Amygdala (tissue), 56 donors: ENCODE measurements at regions not wholly inside any gene's neighbourhood (a gene's known extent, or its start where the extent isn't known, plus 50 kb on each side); places are given as distances from the start of the nearest gene placed in this dataset.

Experiments
- DNase-seq, 56 donors: peaks; one replicate each; lab custom pipeline; 2025; lab: John Stamatoyannopoulos, UW

DNA sequence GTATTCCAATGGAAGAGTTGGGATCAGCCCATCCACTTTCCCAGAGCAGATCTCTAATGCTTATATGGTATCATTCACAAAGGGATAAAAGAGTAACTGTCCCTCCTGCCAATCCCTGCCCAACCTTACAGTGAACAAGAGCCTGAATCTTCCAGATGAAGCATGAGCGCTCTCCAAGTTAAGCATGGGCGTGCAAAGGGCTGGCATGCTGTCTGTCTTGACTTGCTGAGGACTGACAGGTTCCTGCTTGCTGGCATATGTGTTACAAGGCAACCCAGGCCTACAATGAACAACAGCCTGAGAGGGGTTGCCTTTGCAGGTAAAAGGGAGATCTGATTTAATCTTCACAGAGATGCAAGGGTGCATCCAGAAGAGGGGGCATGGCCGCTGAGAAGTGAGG is 155.6 kb upstream of the SOD1 start:
- no peak for DNase-seq

DNA sequence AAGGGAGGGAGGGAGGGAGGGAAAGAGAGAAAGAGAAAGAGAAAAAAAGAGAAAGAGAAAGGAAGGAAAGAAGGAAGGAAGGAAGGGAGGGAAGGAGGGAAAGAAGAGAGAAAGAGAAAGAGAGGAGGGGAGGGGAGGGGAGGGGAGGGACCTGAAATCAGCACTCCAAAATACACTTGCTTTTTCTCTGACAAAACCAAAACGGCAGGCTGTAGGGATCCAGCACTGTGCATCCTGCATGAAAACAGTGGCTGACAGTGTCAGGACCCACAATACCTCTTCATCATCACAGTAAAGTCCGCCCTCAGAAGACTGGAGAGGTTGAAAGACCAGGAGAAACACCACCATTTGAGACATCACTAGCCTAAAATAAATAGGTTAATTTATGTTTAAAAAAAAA is 156.0 kb upstream of the SOD1 start:
- DNase-seq = no peak

DNA sequence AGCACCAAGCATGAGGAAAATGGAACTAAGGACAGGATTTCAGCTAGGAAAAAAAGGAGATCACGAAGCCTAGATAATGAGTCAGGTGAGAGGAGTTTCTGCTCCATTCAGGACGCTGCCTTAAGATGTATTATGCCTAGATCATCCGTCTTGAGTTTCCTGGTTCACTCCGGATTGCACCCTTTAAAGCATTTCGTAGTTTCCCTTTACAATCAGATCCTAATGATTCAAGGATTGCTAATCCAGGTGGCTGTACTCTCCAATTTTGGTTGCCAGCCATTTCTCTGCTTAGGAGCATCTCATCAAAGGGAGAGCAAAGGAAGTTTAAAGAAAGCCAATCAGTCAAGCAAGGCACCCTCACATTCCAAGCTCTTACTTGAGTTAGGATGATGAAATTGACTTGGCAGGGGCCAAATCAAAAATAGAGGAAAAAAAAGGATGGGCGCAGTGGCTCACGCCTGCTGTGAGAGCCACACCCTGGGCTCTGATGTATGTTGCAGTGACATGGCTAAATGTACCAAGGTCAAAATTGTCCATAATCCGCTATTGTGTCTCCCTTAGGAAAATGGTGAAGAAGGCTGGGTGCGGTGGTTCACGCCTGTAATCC is 156.9 kb upstream of the SOD1 start:
- DNase-seq = no peak

DNA sequence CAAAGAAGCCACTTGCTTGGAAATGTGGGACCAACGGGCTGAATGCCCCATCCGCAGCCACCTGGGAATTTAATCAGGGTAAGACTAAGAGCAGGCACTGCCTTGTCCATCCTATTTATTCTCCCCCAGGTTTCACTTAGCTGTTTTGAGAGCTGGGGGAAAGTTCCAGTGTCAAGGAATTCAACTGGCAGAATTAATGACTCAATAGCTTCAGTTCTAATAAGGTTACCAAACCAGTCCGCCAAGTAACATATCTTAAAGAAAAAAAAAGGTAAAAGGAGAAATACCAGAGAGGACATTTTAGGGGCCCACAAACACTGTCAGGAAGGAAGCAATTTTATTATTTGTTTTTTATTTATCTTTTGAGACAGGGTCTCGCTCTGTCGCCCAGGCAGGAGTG is 157.6 kb upstream of the SOD1 start:
- DNase-seq = no peak

DNA sequence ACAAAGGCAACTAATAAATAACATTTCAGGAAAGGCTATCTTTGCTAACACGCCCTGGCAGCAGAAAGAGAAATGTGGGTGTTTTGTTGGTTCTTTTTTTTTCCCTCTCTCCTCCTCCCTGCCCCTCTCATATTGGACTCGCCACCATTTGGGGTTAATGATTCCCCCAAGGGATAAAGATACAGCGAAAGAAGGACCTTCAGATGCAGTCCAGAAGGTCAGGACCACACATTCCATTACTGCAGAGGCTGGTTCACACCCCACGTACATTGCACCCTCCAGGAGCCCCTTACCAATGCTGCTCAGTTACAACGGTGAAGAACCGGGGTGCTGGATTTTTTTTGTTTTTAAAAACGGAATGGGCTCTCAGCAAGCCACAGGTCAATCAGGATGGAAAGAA is 156.9 kb upstream of the TIAM1 start:
- no peak for DNase-seq

DNA sequence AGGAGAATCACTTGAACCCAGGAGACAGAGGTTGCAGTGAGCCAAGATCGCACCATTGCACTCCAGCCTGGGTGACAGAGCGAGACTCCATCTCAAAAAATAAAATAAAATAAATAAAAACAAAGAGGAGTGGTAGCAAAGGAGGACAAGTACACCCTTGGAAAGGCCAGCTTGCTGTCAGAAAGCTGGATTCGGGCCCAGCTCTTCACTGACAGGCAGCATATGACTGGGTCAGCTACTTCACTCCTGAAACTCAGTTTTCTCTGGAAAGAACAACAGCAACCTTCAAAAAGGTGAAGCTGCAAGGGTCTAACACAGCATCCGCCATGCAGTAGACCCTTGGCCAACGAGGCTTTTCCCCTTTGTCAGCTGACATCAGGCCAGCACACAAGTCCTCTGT is 156.0 kb upstream of the TIAM1 start:
- no peak for DNase-seq

DNA sequence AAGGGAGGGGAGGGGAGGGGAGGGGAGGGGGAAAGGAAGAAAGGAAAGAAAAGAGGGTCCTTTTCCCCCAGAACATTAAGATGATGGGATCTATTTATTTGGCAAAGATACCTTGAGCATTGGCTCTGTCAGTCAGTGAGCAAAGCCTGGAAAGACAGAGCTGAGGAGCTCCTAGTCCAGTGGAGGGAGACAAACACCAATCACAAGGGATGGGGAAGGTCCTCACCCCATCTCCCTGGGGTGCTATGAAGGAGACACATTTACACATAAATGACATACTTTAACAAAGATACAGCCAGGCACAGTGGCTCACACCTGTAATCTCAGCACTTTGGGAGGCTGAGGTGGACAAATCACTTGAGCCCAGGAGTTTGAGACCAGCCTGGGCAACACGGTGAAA is 154.9 kb upstream of the TIAM1 start:
- no peak for DNase-seq

DNA sequence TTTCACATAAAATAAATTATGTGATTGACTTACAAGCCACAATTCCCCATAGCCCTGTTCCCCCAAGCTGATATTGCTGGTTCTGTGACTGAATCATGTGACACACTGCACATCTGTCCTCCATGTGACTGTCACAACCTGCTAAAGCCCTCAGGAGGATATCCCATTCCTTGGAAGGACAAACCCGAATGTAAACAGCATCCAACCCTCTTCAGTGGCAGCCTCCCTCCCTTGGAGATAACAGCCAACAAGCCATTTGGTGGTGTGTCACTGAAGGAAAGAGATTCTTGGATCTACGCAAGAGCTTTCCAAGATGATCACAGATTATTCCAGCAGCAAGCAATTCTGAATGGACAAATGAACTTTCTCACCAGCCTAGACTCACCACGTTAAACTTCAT is 153.9 kb upstream of the TIAM1 start:
- DNase-seq = no peak

DNA sequence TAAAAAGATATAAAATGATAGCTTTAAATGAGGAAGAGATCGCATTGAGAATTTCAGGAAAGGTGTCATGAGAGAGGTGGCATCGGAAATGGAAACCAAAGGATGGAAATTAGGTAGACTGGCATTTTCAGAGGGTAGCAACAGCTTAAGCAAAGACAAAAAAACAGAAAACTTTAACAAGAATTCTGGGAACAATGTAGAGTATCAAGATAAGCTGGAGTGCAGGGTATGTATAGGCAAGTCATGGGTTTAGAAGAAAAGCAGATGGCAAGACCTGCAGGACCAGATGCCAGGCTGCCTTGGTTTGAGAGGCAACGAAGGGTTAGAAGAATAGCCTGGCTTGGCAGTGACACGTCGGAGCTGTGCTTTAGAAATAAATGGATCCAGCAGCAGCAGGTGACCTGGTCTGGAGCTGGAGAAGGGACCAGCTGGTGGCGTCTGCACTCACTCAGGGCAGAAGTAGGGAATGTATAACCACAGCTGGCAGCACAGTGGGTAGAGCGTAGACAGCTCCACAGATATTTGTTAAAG is 149.4 kb upstream of the TIAM1 start:
- DNase-seq = no peak

DNA sequence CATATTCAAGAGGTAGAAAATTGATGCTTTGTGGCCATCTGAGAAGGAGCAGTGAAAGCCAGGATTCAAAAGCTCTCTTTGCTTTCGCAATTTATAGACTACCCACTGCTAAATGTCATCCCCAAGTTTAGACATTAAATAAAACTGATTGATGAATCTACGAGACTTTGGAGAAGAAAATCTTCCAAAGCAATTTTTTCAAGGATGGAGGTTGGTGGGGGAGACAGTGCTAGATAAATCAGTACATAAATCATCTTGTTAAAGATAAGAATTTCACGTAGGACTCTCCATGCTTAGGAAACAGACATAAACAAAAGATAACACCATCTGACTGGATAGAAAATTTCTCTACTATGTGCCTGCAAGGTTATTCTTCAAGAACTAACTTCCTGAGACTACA is 147.6 kb upstream of the TIAM1 start:
- DNase-seq = no peak

DNA sequence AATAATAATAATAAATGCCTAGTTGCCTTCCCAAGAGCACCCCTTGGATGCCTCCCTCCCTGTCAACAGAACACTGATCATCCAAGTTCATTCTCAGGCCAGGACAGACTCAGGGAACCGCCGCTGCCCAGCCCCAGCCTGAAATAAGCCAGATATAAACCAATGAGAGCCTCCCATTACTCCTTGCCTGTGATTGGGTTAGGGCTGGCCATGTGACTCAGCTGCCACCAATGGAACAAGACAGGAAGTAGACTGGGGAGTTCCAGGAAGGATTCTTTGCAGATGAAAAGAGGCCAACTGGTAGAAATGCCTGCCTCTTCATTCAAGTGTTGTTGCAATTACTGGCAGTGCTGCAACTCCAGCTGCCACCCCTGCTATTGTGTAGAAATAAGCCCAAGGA is 146.4 kb upstream of the TIAM1 start:
- DNase-seq = no peak

DNA sequence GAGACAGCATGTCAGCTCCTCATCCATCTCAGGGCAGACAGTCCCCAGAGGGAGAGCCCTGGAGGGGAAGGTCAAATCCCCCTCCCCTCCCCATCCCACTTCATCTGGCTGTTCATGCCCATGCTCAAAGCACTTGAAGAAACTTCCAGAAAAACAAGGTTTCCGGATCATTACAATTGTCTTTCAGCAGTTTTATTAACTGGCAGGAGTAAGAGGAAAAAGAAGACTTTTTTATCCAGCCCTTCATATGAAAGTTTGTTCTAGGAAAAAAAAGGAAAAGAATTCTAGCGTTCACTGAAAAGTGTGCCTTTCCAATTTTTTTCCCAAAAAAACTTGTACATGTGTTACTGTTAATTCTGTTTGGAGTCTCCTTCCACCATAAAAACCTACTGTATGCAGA is 145.7 kb upstream of the TIAM1 start:
- no peak for DNase-seq

DNA sequence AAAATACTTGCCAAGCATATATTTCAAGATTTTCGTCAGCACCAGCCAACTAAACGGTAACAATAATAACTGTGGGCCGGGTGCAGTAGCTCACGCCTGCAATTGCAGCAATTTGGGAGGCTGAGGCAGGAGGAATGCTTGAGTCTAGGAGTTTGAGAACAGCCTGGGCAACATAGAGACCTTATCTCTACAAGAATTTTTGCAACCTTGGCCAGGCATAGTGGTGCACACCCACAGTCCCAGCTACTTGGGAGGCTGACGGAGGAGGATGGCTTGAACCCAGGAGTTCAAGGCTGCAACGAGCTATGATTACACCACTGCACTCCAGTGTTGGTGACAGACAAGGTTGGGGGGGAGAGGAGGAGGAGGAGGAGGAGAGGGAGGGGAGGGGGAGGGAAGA is 145.0 kb upstream of the TIAM1 start:
- no peak for DNase-seq

DNA sequence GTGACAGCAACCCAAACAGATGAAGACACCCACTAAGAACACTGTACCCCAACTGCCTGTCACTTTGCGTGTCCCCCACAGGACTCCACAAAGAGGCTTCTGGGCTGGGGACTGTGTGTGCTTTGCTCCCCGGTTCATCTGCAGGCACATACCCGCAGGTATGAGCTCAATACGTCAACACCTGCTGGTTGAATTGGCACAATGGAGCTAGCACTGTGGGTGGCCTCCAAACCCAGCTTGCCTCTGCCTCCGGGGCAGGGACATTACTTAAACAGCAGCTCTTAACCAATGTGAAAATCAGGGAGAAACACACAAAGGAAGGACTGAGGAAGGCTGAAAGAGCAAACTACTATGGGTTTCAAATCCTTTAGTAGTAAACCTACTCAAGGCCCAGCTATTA is 140.2 kb upstream of the TIAM1 start:
- DNase-seq = no peak

DNA sequence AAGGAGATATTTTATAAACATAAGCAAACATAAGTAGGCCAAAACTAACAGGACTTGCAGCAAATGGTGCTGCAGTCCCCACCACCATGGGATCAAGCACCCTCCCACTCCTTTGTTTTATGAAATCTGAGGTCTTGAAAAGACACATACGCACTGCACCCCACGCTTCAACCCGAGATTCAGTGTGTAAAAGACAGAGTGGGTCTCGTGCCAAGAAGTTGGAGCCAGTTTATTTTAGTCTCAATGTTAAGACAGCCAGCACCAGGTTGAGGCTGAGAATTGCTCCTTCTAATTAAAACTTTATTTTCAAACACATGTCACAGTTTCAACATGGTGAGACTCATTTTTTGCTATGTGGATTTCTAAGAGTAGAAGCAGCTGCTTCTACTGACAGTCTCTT is 139.1 kb upstream of the TIAM1 start:
- peak in 6 of 56 donors; percentile 8 to 41 (median 16) for DNase-seq

DNA sequence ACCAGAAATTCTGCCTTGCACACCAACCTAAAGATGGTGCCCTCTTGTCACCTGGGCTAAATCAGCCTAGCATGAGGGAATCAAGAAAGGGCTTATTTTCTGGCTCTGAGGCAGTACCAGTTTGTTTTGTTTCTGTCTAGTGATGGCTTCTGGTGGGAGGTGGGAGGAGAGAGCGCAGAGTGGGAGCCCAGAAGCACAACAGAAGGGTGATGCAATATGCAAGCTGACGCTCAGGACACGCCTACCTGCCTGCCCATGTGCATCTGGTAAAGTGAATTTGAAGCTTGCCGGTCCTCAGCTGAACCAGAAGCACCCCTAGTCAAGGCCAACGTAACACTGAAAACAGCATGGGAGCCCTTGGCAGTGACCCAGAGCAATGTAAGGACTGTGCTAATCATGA is 138.4 kb upstream of the TIAM1 start:
- peak in 13 of 56 donors; percentile 6 to 68 (median 30) for DNase-seq

DNA sequence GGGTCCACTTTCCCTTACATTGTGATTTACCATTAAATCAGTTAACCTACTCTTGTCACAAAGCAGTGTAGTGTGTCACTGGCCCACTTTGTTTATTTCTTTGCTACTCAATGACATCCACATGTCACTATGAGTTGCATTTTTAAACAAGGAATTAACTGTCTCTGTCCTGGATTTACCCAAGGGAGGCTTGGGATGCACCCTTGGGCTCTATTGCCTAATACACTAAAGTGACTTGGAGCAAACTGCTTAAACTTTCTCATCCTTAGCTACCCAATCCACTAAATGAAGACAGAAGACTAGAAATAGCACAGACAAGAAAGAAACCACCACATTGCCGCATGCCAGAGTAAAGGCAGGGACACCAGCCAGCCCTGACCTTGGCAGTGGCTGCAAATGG is 136.2 kb upstream of the TIAM1 start:
- no peak for DNase-seq

DNA sequence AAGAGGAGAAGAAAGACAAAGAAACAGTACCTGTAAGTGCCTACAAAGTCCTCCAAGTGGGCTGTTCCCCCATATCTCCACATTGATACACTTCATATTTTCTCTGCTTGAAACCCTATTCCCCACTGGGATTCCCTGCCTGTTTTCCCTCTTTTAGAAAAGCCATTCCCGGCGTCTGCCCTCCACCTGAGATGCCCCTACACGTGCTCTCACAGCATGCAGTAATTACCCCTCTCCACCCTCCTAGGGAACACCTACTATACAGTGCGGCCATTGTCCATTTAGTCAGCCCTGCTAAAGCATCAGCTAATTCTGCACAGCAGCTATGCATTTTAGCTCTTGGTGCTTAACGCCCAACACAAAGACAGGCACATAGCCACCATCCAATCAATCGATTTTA is 135.7 kb upstream of the TIAM1 start:
- no peak for DNase-seq

DNA sequence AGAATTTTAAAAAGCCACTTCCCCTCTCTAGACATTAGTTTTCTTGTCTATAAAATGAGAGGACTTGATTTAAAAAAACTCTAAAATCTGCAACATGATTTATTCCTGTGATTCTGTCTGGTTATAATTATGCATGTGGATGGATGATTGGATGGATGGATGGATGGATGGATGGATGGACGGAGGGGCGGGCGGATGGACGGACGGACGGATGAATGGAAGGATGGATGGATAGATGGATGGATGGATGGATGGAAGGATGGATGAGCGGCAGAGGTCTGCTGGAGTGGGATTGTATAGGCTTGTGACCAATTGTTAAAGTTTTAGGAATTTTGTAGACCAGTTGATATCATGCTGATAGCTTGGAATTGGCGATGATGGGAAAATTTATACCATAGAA is 135.2 kb upstream of the TIAM1 start:
- no peak for DNase-seq

DNA sequence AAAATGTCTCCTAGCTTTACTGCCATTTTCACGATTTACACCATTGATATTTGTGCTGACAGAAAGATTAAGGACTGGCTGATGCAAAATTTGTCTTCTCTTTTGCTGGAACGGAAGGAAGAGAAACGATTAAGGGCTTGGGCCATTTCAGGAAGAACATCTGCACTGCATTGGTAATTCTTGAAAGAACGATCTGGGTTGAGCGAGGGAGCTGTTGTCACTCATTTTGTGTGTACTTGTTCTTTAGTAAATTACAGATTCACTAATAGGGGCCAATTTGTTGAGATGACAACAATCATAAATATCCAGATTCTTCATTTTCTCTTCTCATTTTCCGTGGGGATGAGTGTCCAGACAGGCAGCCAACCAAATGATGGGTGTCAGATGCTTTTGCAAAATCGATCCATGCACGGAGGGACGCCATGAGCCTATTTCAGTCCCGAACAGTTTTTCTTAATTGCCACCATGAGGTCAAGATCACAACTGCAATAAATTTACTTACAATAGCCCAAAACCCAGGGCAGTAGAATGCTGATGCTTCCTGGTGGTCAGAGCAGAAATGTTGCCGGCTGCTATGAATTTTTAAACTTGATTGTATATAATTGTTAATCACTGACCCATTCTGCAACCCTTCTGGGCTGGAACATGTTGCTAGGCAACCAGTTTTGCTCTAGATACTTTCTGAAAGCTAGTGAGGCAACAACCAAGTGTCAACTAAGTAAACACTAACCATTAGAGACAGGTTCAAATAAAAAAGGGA is 132.4 kb upstream of the TIAM1 start:
- peak in 5 of 56 donors; percentile 11 to 31 (median 28) for DNase-seq

DNA sequence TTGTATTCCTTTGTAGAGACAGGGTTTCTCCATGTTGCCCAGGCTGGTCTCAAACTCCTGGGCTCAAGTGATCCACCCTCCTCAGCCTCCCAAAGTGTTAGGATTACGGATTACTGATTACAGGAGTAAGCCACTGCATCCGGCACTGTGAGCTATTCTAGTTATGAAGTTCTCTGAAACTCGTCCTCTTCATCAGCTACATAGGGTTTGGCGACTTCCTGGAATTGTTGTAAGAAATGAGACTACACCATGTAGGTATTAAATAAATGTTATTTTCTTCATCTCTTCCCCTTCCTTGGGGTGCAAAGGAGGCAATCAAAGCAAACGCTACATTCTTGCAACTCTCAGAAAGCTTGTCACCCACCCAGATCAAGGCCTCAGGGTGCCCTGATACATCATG is 131.2 kb upstream of the TIAM1 start:
- no peak for DNase-seq

DNA sequence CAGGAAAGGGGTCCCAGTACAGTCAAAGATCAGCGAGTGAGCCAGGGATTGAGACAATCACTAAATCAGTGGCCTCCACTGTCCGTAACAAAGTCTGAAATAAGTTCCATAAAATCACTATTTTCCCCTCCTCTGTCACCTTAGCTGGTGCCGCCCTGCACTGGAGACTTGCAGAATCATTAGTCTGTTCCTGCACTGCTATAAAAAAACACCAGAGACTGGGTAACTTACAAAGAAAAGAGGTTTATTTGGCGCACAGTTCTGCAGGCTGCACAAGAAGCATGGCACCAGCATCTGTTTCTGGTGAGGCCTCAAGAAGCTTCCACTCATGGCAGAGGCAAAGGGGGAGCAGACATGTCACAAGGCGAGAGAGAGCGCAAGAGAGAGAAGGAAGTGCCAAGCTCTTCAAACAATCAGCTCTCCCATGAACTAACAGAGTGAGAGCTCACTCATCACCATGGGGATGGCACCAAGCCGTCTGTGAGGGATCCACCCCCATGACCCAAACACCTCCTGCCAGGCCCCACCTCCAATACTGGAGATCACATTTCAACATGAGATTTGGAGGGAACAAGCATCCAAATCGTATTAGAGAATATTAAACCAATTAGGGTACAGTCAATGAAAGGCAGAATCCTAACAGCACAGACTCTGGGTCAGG is 129.8 kb upstream of the TIAM1 start:
- peak in 3 of 56 donors; percentile 5 to 29 (median 17) for DNase-seq
